Upper lobe of right lung (tissue), 1 donor: ENCODE measurements at regions not wholly inside any gene's neighbourhood (a gene's known extent, or its start where the extent isn't known, plus 50 kb on each side); places are given as distances from the start of the nearest gene placed in this dataset.
"Not testable (repeated sequence)": the region's sequence is repeated elsewhere in the genome, so short reads cannot be mapped to it uniquely, and the experiment has no call there.

ENCODE experiments used
- ATAC-seq: fragments of 200-7000 bp; cut with Tn5 transposase; one replicate; pipeline ENCODE4 v1.9.1; 2020; ENCODE audit warnings: mild to moderate bottlenecking, moderate library complexity
- DNase-seq: peaks from one replicate; pipeline ENCODE4 v3.0.0-alpha.2; 2020
- H3K27ac ChIP-seq: fragments of 200-600 bp; one replicate; pipeline ENCODE4 v1.8.0; 2022
- H3K27me3 ChIP-seq: fragments of 200-600 bp; one replicate; pipeline ENCODE4 v1.8.0; 2022; ENCODE audit warnings: mild to moderate bottlenecking
- H3K36me3 ChIP-seq: fragments of 200-600 bp; one replicate; pipeline ENCODE4 v1.8.0; 2022
- H3K4me1 ChIP-seq: fragments of 200-600 bp; one replicate; pipeline ENCODE4 v1.8.0; 2022
- H3K4me3 ChIP-seq: fragments of 200-600 bp; one replicate; pipeline ENCODE4 v1.8.0; 2022; ENCODE audit warnings: mild to moderate bottlenecking
- H3K9me3 ChIP-seq: fragments of 200-600 bp; one replicate; pipeline ENCODE4 v1.8.0; 2022
- intact Hi-C: fragments of 100-400 bp; cut with DNase I; formaldehyde crosslinking; loops from one replicate; pipeline ENCODE4 v1.11.0; 2022
- TF ChIP-seq, protein P1 (sequence below): fragments of 200-600 bp; IDR thresholded peaks from one replicate; pipeline ENCODE4 v1.8.0; 2022; ENCODE audit warnings: antibody characterized with exemption
- donor health status: DM: no; HTN: yes; CAD: no; lungs with severe emphysema.

GRCh38 chr16:88162778-88163177, 211.5 kb downstream of the BANP start:
- H3K4me3 ChIP-seq, H3K36me3 ChIP-seq, H3K4me1 ChIP-seq, DNase-seq, H3K27me3 ChIP-seq, H3K9me3 ChIP-seq, intact Hi-C loops, ATAC-seq, H3K27ac ChIP-seq: not testable (repeated sequence)

GRCh38 chr16:88164196-88165039, 213.2 kb downstream of the BANP start:
- H3K4me1 ChIP-seq, H3K9me3 ChIP-seq, ATAC-seq, H3K4me3 ChIP-seq, intact Hi-C loops, H3K27me3 ChIP-seq, H3K36me3 ChIP-seq, H3K27ac ChIP-seq, DNase-seq: not testable (repeated sequence)

DNA sequence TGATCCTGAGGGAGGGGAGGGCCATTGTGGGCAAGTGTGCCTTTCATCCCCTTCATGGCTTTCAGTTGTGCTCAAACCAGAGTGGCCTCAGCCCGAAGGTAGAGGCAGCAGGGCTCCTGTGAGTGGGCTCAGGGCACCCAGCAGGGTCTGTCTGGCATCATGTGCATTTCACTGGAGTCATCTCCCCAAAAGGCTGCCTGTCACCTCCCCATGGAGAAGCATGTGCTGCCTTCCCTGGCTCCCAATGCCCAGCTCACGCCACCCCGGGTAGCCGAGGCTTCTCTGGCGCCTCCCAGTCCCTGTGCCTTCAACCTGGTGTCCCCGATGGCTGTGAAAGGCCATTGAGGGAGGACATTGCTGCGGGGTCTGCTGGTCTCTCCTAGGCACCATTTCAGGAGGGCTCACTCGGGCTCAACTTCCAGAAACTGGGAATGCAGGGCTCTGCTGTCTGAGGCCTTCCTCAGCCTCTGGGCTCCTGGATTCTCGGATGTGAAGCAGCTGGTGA, 213.9 kb downstream of the BANP start:
- H3K4me3 ChIP-seq, ATAC-seq, intact Hi-C loops, H3K4me1 ChIP-seq, H3K27me3 ChIP-seq, H3K36me3 ChIP-seq, H3K27ac ChIP-seq, H3K9me3 ChIP-seq: not testable (repeated sequence)
- peak; percentile 59 for DNase-seq

GRCh38 chr16:88165683-88166082, 214.4 kb downstream of the BANP start:
- intact Hi-C loops, ATAC-seq, H3K27ac ChIP-seq, H3K9me3 ChIP-seq, H3K27me3 ChIP-seq, H3K4me3 ChIP-seq, H3K36me3 ChIP-seq, H3K4me1 ChIP-seq: not testable (repeated sequence)
- DNase-seq: peak; percentile 33

DNA sequence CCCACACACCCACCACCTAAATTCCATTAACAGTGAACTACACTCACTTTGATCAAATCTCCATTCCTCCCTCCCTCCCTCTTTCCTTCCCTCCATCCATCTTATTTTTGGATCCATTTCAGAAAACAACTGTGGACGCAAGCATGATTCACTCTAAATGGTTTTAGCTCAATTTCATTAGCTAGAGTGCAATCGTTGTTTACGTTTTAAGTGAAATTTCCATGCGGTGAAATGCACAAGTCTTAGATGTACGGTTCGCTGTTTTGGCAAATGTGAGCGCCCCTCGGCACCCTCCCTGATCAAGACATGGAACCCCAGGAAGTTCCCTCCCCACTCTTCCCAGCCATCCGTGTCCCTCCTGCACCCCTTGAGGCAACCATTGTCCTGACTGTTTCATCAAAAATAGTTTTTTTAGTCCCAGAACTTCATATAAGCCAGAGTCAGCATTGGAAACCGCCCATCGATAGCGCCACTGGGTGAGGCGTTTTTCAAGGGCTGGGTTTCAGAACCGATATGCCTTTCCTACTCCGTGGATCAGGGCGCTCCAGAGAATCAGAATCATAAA, 215.1 kb downstream of the BANP start:
- H3K4me1 ChIP-seq, ATAC-seq, H3K27me3 ChIP-seq, H3K27ac ChIP-seq, H3K36me3 ChIP-seq, H3K9me3 ChIP-seq, H3K4me3 ChIP-seq, intact Hi-C loops: not testable (repeated sequence)
- peak; percentile 53 for DNase-seq

- ATAC-seq (peak; percentile 47), DNase-seq (peak; percentile 61)
- H3K9me3 ChIP-seq, H3K27me3 ChIP-seq, H3K36me3 ChIP-seq, H3K4me3 ChIP-seq, intact Hi-C loops, H3K27ac ChIP-seq, H3K4me1 ChIP-seq: not testable (repeated sequence)
Observed at GRCh38 chr16:88167798-88168556, 214.8 kb upstream of the ZNF469 start.

DNA sequence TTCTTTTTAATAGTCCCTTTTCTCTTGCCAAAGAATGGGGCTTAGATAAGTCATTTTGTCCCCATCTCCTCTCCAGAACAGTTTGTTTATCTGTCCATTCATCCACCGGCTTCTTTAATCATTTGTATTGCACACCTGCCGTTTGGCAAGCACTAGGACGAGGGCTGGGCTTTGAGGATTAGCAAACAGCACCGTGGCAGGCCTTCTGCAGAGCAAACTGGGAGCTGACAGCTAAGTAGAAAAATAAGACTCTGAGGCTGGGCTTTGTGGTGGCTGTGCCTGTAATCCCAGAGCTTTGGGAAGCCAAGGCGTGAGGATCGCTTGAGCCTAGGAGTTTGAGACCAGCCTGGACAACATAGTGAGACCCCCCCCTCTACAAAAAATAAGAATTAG, 214.2 kb upstream of the ZNF469 start:
- H3K9me3 ChIP-seq, H3K27ac ChIP-seq, H3K4me3 ChIP-seq, H3K36me3 ChIP-seq, ATAC-seq, H3K27me3 ChIP-seq, H3K4me1 ChIP-seq, intact Hi-C loops: not testable (repeated sequence)
- DNase-seq: peak; percentile 31

GRCh38 chr16:88169136-88169830, 213.5 kb upstream of the ZNF469 start:
- ATAC-seq, H3K4me1 ChIP-seq, H3K27ac ChIP-seq, intact Hi-C loops, H3K9me3 ChIP-seq, H3K27me3 ChIP-seq, H3K4me3 ChIP-seq, H3K36me3 ChIP-seq: not testable (repeated sequence)
- DNase-seq: peak; percentile 54

GRCh38 chr16:88169831-88170165, 213.0 kb upstream of the ZNF469 start:
- H3K27me3 ChIP-seq, H3K27ac ChIP-seq, H3K4me1 ChIP-seq, H3K9me3 ChIP-seq, intact Hi-C loops, H3K36me3 ChIP-seq, H3K4me3 ChIP-seq, DNase-seq, ATAC-seq: not testable (repeated sequence)

DNA sequence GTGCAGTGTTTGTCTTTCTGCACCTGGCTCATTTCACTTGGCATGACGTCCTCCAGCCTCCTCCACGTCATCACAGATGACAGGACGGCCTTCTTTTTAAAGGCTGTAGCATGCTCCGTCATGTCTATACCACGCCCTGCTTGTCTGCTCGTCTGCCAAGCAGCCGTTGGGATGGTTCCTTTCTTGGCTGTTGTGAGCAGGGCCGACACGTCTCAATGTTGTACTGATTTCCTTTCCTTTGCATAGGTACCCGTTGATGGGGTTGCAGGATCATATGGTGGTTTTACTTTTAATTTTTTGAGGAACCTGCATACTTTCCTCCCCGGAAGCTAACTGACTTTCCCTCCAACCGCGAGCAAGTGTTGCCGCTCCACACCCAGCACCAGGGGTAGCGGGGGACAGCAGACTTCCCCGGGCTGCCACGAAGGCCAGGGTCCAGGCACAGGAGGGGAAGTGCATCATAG, 212.2 kb upstream of the ZNF469 start:
- no peak overlapping the region for H3K4me3 ChIP-seq
- intact Hi-C loops: no loop called here
- DNase-seq (peak; percentile 16), ATAC-seq (no peak)
- no peak overlapping the region for H3K27ac ChIP-seq
- no peaks in the 10 kb centered on the region for H3K36me3 ChIP-seq
- H3K27me3 ChIP-seq: no peaks in the 10 kb centered on the region
- TF ChIP-seq, protein P1, sequence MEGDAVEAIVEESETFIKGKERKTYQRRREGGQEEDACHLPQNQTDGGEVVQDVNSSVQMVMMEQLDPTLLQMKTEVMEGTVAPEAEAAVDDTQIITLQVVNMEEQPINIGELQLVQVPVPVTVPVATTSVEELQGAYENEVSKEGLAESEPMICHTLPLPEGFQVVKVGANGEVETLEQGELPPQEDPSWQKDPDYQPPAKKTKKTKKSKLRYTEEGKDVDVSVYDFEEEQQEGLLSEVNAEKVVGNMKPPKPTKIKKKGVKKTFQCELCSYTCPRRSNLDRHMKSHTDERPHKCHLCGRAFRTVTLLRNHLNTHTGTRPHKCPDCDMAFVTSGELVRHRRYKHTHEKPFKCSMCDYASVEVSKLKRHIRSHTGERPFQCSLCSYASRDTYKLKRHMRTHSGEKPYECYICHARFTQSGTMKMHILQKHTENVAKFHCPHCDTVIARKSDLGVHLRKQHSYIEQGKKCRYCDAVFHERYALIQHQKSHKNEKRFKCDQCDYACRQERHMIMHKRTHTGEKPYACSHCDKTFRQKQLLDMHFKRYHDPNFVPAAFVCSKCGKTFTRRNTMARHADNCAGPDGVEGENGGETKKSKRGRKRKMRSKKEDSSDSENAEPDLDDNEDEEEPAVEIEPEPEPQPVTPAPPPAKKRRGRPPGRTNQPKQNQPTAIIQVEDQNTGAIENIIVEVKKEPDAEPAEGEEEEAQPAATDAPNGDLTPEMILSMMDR: no peak
- H3K4me1 ChIP-seq: no peaks in the 10 kb centered on the region
- no peaks in the 10 kb centered on the region for H3K9me3 ChIP-seq

GRCh38 chr16:88171126-88171525, 211.6 kb upstream of the ZNF469 start:
- DNase-seq, intact Hi-C loops, H3K27me3 ChIP-seq, ATAC-seq, H3K27ac ChIP-seq, H3K4me1 ChIP-seq, H3K9me3 ChIP-seq, H3K4me3 ChIP-seq, H3K36me3 ChIP-seq: not testable (repeated sequence)

- DNase-seq, H3K36me3 ChIP-seq, H3K9me3 ChIP-seq, intact Hi-C loops, H3K27ac ChIP-seq, H3K4me1 ChIP-seq, H3K27me3 ChIP-seq, H3K4me3 ChIP-seq: not testable (repeated sequence)
- peak; percentile 22 for ATAC-seq
Observed at GRCh38 chr16:88176184-88176583, 206.6 kb upstream of the ZNF469 start.
